HCT116 (cell line): ENCODE measurements at regions not wholly inside any gene's neighbourhood (a gene's known extent, or its start where the extent isn't known, plus 50 kb on each side); places are given as distances from the start of the nearest gene placed in this dataset.

Source experiments
- ATAC-seq: fragments of 200-7000 bp; cut with Tn5 transposase; 2 replicates; pipeline ENCODE4 v1.9.1; 2020; ENCODE audit warnings: mild to moderate bottlenecking, moderate library complexity
- BruUV-seq: library from RNA; stranded (reverse); fragments of 400-500 nt; replicated peaks from 2 replicates; lab custom pipeline; 2021; lab: Mats Ljungman, UMichigan
- CTCF ChIA-PET: fragments of 300-600 bp; sonication (Branson Sonifier 250); formaldehyde crosslinking; loops from one replicate; lab custom pipeline; 2021; ENCODE audit warnings: antibody characterized with exemption; lab: Charles Lee
- POLR2A ChIA-PET: fragments of 300-600, 350-600 bp; sonication (Branson Sonifier 250); formaldehyde crosslinking; loops from one replicate; lab custom pipeline; 2021; ENCODE audit warnings: antibody characterized with exemption; lab: Charles Lee
- RAD21 ChIA-PET, 2 experiments: fragments of 300-600 bp; sonication (Branson Sonifier 250); formaldehyde crosslinking; loops; one replicate each; lab custom pipeline; 2023; ENCODE audit warnings: low total read pairs in 2 of 2; ENCODE audit not compliant: uncharacterized antibody in 2 of 2, unreplicated experiment in 2 of 2, low non-redundant PET in 1 of 2; lab: Charles Lee
- DNase-seq: peaks from one replicate; pipeline ENCODE4 v3.0.0-alpha.2; 2010; ENCODE audit warnings: low read depth, low spot score
- H2AFZ ChIP-seq: fragments of 200-600 bp; shearing (Covaris generic), sonication (generic); 2 replicates; pipeline ENCODE4 v1.6.1; 2017; ENCODE audit warnings: low read depth, mixed run types, mixed read lengths, antibody characterized with exemption, low read length; ENCODE audit not compliant: poor library complexity, severe bottlenecking
- H3K27ac ChIP-seq: 2 replicates; pipeline ENCODE4 v1.5.1; 2012; ENCODE audit warnings: low read depth, low read length
- H3K27me3 ChIP-seq: fragments of 200-600 bp; sonication (generic); 2 replicates; pipeline ENCODE4 v1.6.1; 2016; ENCODE audit warnings: mixed run types, low read length, mixed read lengths; ENCODE audit not compliant: insufficient read depth
- H3K36me3 ChIP-seq, 2 experiments: fragments of 200-500 bp in 1 of 2; fragments of 200-600 bp in 1 of 2; sonication (Bioruptor generic) in 1 of 2; sonication (generic) in 1 of 2; 2 replicates each; pipeline versions ENCODE4 v1.5.1 to v1.6.1; 2014 to 2016; ENCODE audit warnings: low read length in 2 of 2, inconsistent platforms in 1 of 2, mixed read lengths in 1 of 2, mixed run types in 1 of 2; ENCODE audit not compliant: insufficient read depth in 2 of 2, control insufficient read depth in 1 of 2
- H3K4me1 ChIP-seq, 2 experiments: fragments of 200-600 bp in 1 of 2; sonication (generic) in 1 of 2; 2 replicates each; pipeline versions ENCODE4 v1.5.1 to v1.6.1; 2012 to 2017; ENCODE audit warnings: low read length in 2 of 2, inconsistent platforms in 1 of 2, mild to moderate bottlenecking in 1 of 2, mixed read lengths in 1 of 2, mixed run types in 1 of 2, moderate library complexity in 1 of 2; ENCODE audit not compliant: insufficient read depth in 2 of 2, control insufficient read depth in 1 of 2
- H3K4me2 ChIP-seq: fragments of 200-600 bp; sonication (generic); 2 replicates; pipeline ENCODE4 v1.6.1; 2017; ENCODE audit warnings: mixed run types, low read length, mixed read lengths
- H3K4me3 ChIP-seq, 2 experiments: fragments of 200-600 bp in 1 of 2; sonication (generic) in 1 of 2; replicated peaks in 1 of 2; 2 replicates each; pipeline ENCODE4 v1.5.1; 2011 to 2016; ENCODE audit warnings: low read length in 2 of 2, control low read depth in 1 of 2, low read depth in 1 of 2, mild to moderate bottlenecking in 1 of 2, mixed read lengths in 1 of 2, mixed run types in 1 of 2
- H3K79me2 ChIP-seq: fragments of 200-600 bp; sonication (generic); 2 replicates; pipeline ENCODE4 v1.6.1; 2017; ENCODE audit warnings: mild to moderate bottlenecking, mixed run types, low read length, moderate library complexity, mixed read lengths; ENCODE audit not compliant: insufficient read depth
- H3K9ac ChIP-seq: fragments of 200-600 bp; sonication (generic); 2 replicates; pipeline ENCODE4 v1.6.1; 2016; ENCODE audit warnings: low read length, mixed read lengths
- H3K9me2 ChIP-seq: fragments of 200-600 bp; sonication (generic), shearing (Covaris generic); 2 replicates; pipeline ENCODE4 v1.6.1; 2017; ENCODE audit warnings: mixed run types, mild to moderate bottlenecking, moderate library complexity; ENCODE audit not compliant: insufficient read depth
- H3K9me3 ChIP-seq, 2 experiments: fragments of 200-500 bp in 1 of 2; fragments of 200-600 bp in 1 of 2; sonication (Bioruptor generic) in 1 of 2; sonication (generic) in 1 of 2; 2 replicates each; pipeline ENCODE4 v1.6.1; 2014 to 2017; ENCODE audit warnings: low read length in 2 of 2, mixed read lengths in 2 of 2, inconsistent platforms in 1 of 2, low read depth in 1 of 2, mild to moderate bottlenecking in 1 of 2, mixed run types in 1 of 2, moderate library complexity in 1 of 2; ENCODE audit not compliant: control insufficient read depth in 1 of 2, insufficient read depth in 1 of 2
- H4K20me1 ChIP-seq: fragments of 200-600 bp; sonication (generic), shearing (Covaris generic); 2 replicates; pipeline ENCODE4 v1.6.1; 2017; ENCODE audit warnings: mixed run types, mild to moderate bottlenecking, moderate library complexity; ENCODE audit not compliant: insufficient read depth
- CEBPB ChIP-seq: IDR thresholded peaks from 2 replicates; pipeline ENCODE4 v1.6.1; 2012; ENCODE audit warnings: low read depth
- EZH2 ChIP-seq: fragments of 200-600 bp; sonication (generic); IDR thresholded peaks from 2 replicates; pipeline ENCODE4 v1.6.1; 2017; ENCODE audit warnings: antibody characterized with exemption, mixed run types
- EZH2phosphoT487 ChIP-seq: fragments of 200-600 bp; IDR thresholded peaks from 2 replicates; pipeline ENCODE4 v1.6.1; 2018; ENCODE audit warnings: antibody characterized with exemption, borderline replicate concordance
- FOSL1 ChIP-seq: IDR thresholded peaks from 2 replicates; pipeline ENCODE4 v1.6.1; 2012; ENCODE audit warnings: low read depth
- POLR2A ChIP-seq: IDR thresholded peaks from 2 replicates; pipeline ENCODE4 v1.7.0; 2011; ENCODE audit warnings: borderline replicate concordance; ENCODE audit not compliant: insufficient read depth, insufficient read length; ENCODE audit errors: extremely low read depth
- POLR2AphosphoS5 ChIP-seq: IDR thresholded peaks from 2 replicates; pipeline ENCODE4 v1.6.1; 2011; ENCODE audit warnings: mild to moderate bottlenecking, low read depth, low read length, moderate library complexity
- SIN3A ChIP-seq: IDR thresholded peaks from 2 replicates; pipeline ENCODE4 v1.6.1; 2012; ENCODE audit warnings: low read depth
- ZFX ChIP-seq: fragments of 450-650 bp; IDR thresholded peaks from 2 replicates; pipeline ENCODE4 v1.6.1; 2017
- intact Hi-C: fragments of 100-400 bp; cut with micrococcal nuclease; formaldehyde crosslinking; loops from 2 replicates; pipeline ENCODE4 v1.10.0; 2022
- TF ChIP-seq, protein P1 (sequence below), 3 experiments: fragments of 200-600 bp in 1 of 3; sonication (generic) in 1 of 3; IDR thresholded peaks in 2 of 3; conservative IDR thresholded peaks in 1 of 3; 2 replicates each; pipeline ENCODE4 v1.5.1; 2012 to 2017; ENCODE audit warnings: low read depth in 2 of 3, low read length in 2 of 3, antibody characterized with exemption in 1 of 3, borderline replicate concordance in 1 of 3, control low read depth in 1 of 3, mild to moderate bottlenecking in 1 of 3, mixed read lengths in 1 of 3, mixed run types in 1 of 3, moderate library complexity in 1 of 3; ENCODE audit not compliant: insufficient read depth in 1 of 3

DNA sequence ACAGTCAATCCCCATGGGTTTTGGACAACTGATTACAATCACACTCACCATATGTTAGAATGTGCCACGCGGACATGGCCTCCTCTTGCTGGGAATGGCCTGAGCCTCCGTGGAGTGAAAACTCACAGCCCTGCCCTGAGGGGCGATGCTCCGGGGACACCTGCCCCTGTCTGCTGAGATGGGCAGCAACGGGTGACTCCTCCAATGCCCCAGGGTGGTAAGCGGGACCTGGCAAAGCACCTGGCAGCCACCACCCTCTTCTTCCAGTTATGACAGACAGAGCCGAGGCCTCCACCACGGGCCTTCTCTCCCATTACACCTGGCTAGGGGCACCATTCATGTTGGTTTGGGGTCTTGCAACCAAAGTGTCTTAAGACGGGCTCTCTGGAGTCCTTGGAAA, 94.9 kb upstream of the COL5A1 start:
- H3K9ac ChIP-seq, result no peak overlapping the region
- H3K27ac ChIP-seq, result no peak overlapping the region
- TF ChIP-seq POLR2AphosphoS5 (no peak), POLR2A (no peak), SIN3A (no peak), FOSL1 (no peak), ZFX (no peak), CEBPB (no peak), EZH2phosphoT487 (no peak), EZH2 (no peak)
- TF ChIP-seq, protein P1, sequence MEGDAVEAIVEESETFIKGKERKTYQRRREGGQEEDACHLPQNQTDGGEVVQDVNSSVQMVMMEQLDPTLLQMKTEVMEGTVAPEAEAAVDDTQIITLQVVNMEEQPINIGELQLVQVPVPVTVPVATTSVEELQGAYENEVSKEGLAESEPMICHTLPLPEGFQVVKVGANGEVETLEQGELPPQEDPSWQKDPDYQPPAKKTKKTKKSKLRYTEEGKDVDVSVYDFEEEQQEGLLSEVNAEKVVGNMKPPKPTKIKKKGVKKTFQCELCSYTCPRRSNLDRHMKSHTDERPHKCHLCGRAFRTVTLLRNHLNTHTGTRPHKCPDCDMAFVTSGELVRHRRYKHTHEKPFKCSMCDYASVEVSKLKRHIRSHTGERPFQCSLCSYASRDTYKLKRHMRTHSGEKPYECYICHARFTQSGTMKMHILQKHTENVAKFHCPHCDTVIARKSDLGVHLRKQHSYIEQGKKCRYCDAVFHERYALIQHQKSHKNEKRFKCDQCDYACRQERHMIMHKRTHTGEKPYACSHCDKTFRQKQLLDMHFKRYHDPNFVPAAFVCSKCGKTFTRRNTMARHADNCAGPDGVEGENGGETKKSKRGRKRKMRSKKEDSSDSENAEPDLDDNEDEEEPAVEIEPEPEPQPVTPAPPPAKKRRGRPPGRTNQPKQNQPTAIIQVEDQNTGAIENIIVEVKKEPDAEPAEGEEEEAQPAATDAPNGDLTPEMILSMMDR (IDR thresholded peaks at IDR 0.05 in 2 of 3, conservative IDR thresholded peaks at IDR 0.05 in 1 of 3; ENCODE audit: borderline replicate concordance in 1 of 3, insufficient read depth in 1 of 3, low read depth in 2 of 3, low read length in 2 of 3), result no peak
- ATAC-seq (no peak), DNase-seq (no peak)
- peaks cover 11 to 16% of the 10 kb centered on the region in 2 experiments for H3K4me1 ChIP-seq
- no peaks in the 10 kb centered on the region for H3K36me3 ChIP-seq
- intact Hi-C loops, result no loop called here
- H3K9me3 ChIP-seq, result no peaks in the 10 kb centered on the region
- no peaks in the 10 kb centered on the region for H3K9me2 ChIP-seq
- ChIA-PET CTCF (no interaction called here), RAD21 (no interaction called here), POLR2A (no interaction called here)
- H3K79me2 ChIP-seq, result no peaks in the 10 kb centered on the region
- no peak overlapping the region for H3K4me3 ChIP-seq
- H2AFZ ChIP-seq, result no peak overlapping the region
- no peaks in the 10 kb centered on the region for H4K20me1 ChIP-seq
- no peak overlapping the region for H3K4me2 ChIP-seq
- H3K27me3 ChIP-seq, result peaks cover 16% of the 10 kb centered on the region; the same call in 1 of the 2 replicates
- no TSS peak for BruUV-seq
